ENCODE measurements at regions not wholly inside any gene's neighbourhood (a gene's known extent, or its start where the extent isn't known, plus 50 kb on each side); places are given as distances from the start of the nearest gene placed in this dataset.

GRCh38 chr4:23224684-23225420, 532.1 kb downstream of the GBA3 start:
- no peak overlapping the region for H3K4me3 ChIP-seq
- H3K27ac ChIP-seq, result no peak overlapping the region
- H3K27me3 ChIP-seq, result no peaks in the 10 kb centered on the region
- no peaks in the 10 kb centered on the region for H3K4me1 ChIP-seq
- intact Hi-C loops (cut with DNase I; ENCODE audit: low total_unique reads), result no loop called here
- no peak for DNase-seq
- H3K9me3 ChIP-seq, result no peaks in the 10 kb centered on the region
- no peaks in the 10 kb centered on the region for H3K36me3 ChIP-seq
- in situ Hi-C loops (cut with MboI; ENCODE audit: low pct_ligation_motif_present in 1 of 4, low pct_unique_long_range_greater_than_20kb in 1 of 4, low sequenced_read_pairs in 3 of 4), result no loop called here
- TF ChIP-seq POLR2AphosphoS5 (IDR thresholded peaks at IDR 0.05) (no peak), CTCF (IDR thresholded peaks at IDR 0.05) (no peak), EP300 (IDR thresholded peaks at IDR 0.05; ENCODE audit: low read depth) (no peak), POLR2A (IDR thresholded peaks at IDR 0.05) (no peak)
- WGBS, 2 donors (ENCODE audit: low coverage in 1 of 2), result 47 to 59% methylated on average over 4 of the region's 4 CpGs

- Histone ChIP-seq H3K4me3 (no peak overlapping the region), H3K4me1 (no peaks in the 10 kb centered on the region), H3K27me3 (no peaks in the 10 kb centered on the region), H3K9me3 (no peaks in the 10 kb centered on the region), H3K27ac (no peak overlapping the region), H3K36me3 (no peaks in the 10 kb centered on the region)
- 61 to 77% methylated on average over 2 of the region's 2 CpGs for WGBS, 2 donors (ENCODE audit: low coverage in 1 of 2)
- intact Hi-C loops (cut with DNase I; ENCODE audit: low total_unique reads), result no loop called here
- in situ Hi-C loops (cut with MboI; ENCODE audit: low pct_ligation_motif_present in 1 of 4, low pct_unique_long_range_greater_than_20kb in 1 of 4, low sequenced_read_pairs in 3 of 4), result no loop called here
- TF ChIP-seq POLR2AphosphoS5 (IDR thresholded peaks at IDR 0.05) (no peak), EP300 (IDR thresholded peaks at IDR 0.05; ENCODE audit: low read depth) (no peak), CTCF (IDR thresholded peaks at IDR 0.05) (no peak), POLR2A (IDR thresholded peaks at IDR 0.05) (no peak)
- DNase-seq, result no peak
These were observed 528.2 kb downstream of the GBA3 start for GRCh38 chr4:23220911-23221310.

- Histone ChIP-seq H3K4me3 (no peak overlapping the region), H3K4me1 (no peaks in the 10 kb centered on the region), H3K36me3 (no peaks in the 10 kb centered on the region), H3K27me3 (no peaks in the 10 kb centered on the region), H3K9me3 (no peaks in the 10 kb centered on the region), H3K27ac (no peak overlapping the region)
- in situ Hi-C loops (cut with MboI; ENCODE audit: low pct_ligation_motif_present in 1 of 4, low pct_unique_long_range_greater_than_20kb in 1 of 4, low sequenced_read_pairs in 3 of 4) (no loop called here), intact Hi-C loops (cut with DNase I; ENCODE audit: low total_unique reads) (no loop called here)
- WGBS, 2 donors (ENCODE audit: low coverage in 1 of 2), result 74 to 79% methylated on average over 3 of the region's 3 CpGs
- TF ChIP-seq POLR2AphosphoS5 (IDR thresholded peaks at IDR 0.05) (no peak), EP300 (IDR thresholded peaks at IDR 0.05; ENCODE audit: low read depth) (no peak), CTCF (IDR thresholded peaks at IDR 0.05) (no peak), POLR2A (IDR thresholded peaks at IDR 0.05) (no peak)
- no peak for DNase-seq
These were observed 527.2 kb downstream of the GBA3 start for GRCh38 chr4:23219779-23220408.

GRCh38 chr4:23213198-23213597, 520.5 kb downstream of the GBA3 start:
- WGBS, 2 donors (ENCODE audit: low coverage in 1 of 2), result 31 to 40% methylated on average over 2 of the region's 2 CpGs
- intact Hi-C loops (cut with DNase I; ENCODE audit: low total_unique reads), result no loop called here
- no peak overlapping the region for H3K27ac ChIP-seq
- H3K27me3 ChIP-seq, result no peaks in the 10 kb centered on the region
- no peak overlapping the region for H3K4me3 ChIP-seq
- TF ChIP-seq CTCF (IDR thresholded peaks at IDR 0.05) (no peak), POLR2A (IDR thresholded peaks at IDR 0.05) (no peak)
- in situ Hi-C loops (cut with MboI; ENCODE audit: low pct_ligation_motif_present in 1 of 4, low pct_unique_long_range_greater_than_20kb in 1 of 4, low sequenced_read_pairs in 3 of 4), result no loop called here
- H3K36me3 ChIP-seq, result no peaks in the 10 kb centered on the region
- no peaks in the 10 kb centered on the region for H3K4me1 ChIP-seq
- no peak for DNase-seq
- H3K9me3 ChIP-seq, result no peaks in the 10 kb centered on the region

All from transverse colon (tissue), 4 donors.